ENCODE measurements at regions not wholly inside any gene's neighbourhood (a gene's known extent, or its start where the extent isn't known, plus 50 kb on each side); places are given as distances from the start of the nearest gene placed in this dataset.

- TF ChIP-seq GATAD2B (conservative IDR thresholded peaks at IDR 0.05; ENCODE audit: low read depth) = no peak
Measured at GRCh38 chr2:17135619-17136018, 382.6 kb downstream of the RAD51AP2 start (continued).

GRCh38 chr2:17133052-17133671 lies 385.1 kb downstream of the RAD51AP2 start:
- Histone ChIP-seq H3K27ac (ENCODE audit: control insufficient read depth, insufficient read depth) (no peak overlapping the region), H3K36me3 (ENCODE audit: control insufficient read depth in 2 of 2, insufficient read depth in 2 of 2, low read length in 1 of 2) (no peaks in the 10 kb centered on the region), H3K9me3 (replicated peaks; ENCODE audit: control insufficient read depth, insufficient read depth, low read length) (no peaks in the 10 kb centered on the region), H2AFZ (ENCODE audit: control insufficient read depth, low read depth, low read length) (no peak overlapping the region), H3K79me2 (ENCODE audit: control insufficient read depth, insufficient read depth, low read length) (no peaks in the 10 kb centered on the region), H4K20me1 (ENCODE audit: control insufficient read depth, insufficient read depth) (no peaks in the 10 kb centered on the region), H3K4me1 (ENCODE audit: control insufficient read depth, insufficient read depth, low read length) (no peaks in the 10 kb centered on the region), H3K9ac (ENCODE audit: control insufficient read depth, insufficient read depth, low read length) (no peak overlapping the region), H3K4me2 (ENCODE audit: control insufficient read depth, insufficient read depth) (no peak overlapping the region), H3K27me3 (replicated peaks in 1 of 2; ENCODE audit: control insufficient read depth in 2 of 2, insufficient read depth in 2 of 2, low read length in 1 of 2) (no peaks in the 10 kb centered on the region), H3K4me3 (no peak overlapping the region)
- ChIA-PET POLR2A (no interaction called here), SMC1A (ENCODE audit: uncharacterized antibody, unreplicated experiment) (no interaction called here), RAD21 (ENCODE audit: unreplicated experiment) (no interaction called here), CTCF (no interaction called here)
- BruUV-seq (replicated peaks) = no TSS peak
- no peak for FAIRE-seq
- ATAC-seq = no peak
- TF ChIP-seq NKRF (conservative IDR thresholded peaks at IDR 0.05) (no peak), YY1 (IDR thresholded peaks at IDR 0.05; ENCODE audit: low read depth, low read length) (no peak), RFX5 (IDR thresholded peaks at IDR 0.05; ENCODE audit: low read depth, low read length) (no peak), HSF1 (IDR thresholded peaks at IDR 0.05; ENCODE audit: low read depth, low read length) (no peak), ZNF622 (IDR thresholded peaks at IDR 0.05) (no peak), SMC3 (IDR thresholded peaks at IDR 0.05; ENCODE audit: borderline replicate concordance, low read length) (no peak), ZNF217 (IDR thresholded peaks at IDR 0.05) (no peak), SPI1 (IDR thresholded peaks at IDR 0.05; ENCODE audit: borderline replicate concordance, insufficient read depth, low read depth, low read length) (no peak), NFXL1 (IDR thresholded peaks at IDR 0.05; ENCODE audit: borderline replicate concordance) (no peak), SUPT20H (IDR thresholded peaks at IDR 0.05; ENCODE audit: borderline replicate concordance, control insufficient read depth, low read depth, low read length) (no peak), KAT2A (conservative IDR thresholded peaks at IDR 0.05; ENCODE audit: control insufficient read depth, low read depth, low read length) (no peak), CBX5 (IDR thresholded peaks at IDR 0.05; ENCODE audit: low read depth) (no peak), ZNF24 (IDR thresholded peaks at IDR 0.05) (no peak), JUND (IDR thresholded peaks at IDR 0.05; ENCODE audit: low read depth, low read length) (no peak), ZNF207 (IDR thresholded peaks at IDR 0.05; ENCODE audit: borderline replicate concordance) (no peak), MEF2B (IDR thresholded peaks at IDR 0.05; ENCODE audit: partially characterized antibody, poor library complexity, severe bottlenecking) (no peak), HCFC1 (IDR thresholded peaks at IDR 0.05; ENCODE audit: low read length) (no peak), ELK1 (IDR thresholded peaks at IDR 0.05; ENCODE audit: low read depth, low read length) (no peak)
- intact Hi-C loops (cut with micrococcal nuclease; ENCODE audit: unreplicated experiment) (no loop called here), in situ Hi-C loops (cut with MboI) (no loop called here)
- no peak for DNase-seq (ENCODE audit: low read depth, low spot score)
- WGBS (ENCODE audit: insufficient coverage, insufficient replicate concordance, low lambda C conversion rate, missing lambda C conversion rate) = 9% methylated on average over 6 of the region's 6 CpGs
